Panc1 (cell line): ENCODE measurements at regions not wholly inside any gene's neighbourhood (a gene's known extent, or its start where the extent isn't known, plus 50 kb on each side); places are given as distances from the start of the nearest gene placed in this dataset.
"Not testable (repeated sequence)": the region's sequence is repeated elsewhere in the genome, so short reads cannot be mapped to it uniquely, and the experiment has no call there.

Experiments used
- POLR2AphosphoS5 ChIP-seq: IDR thresholded peaks from 2 replicates; pipeline ENCODE4 v1.6.1; 2012; ENCODE audit warnings: mild to moderate bottlenecking, low read depth, low read length, moderate library complexity
- SIN3A ChIP-seq: IDR thresholded peaks from 2 replicates; pipeline ENCODE4 v1.6.1; 2012; ENCODE audit warnings: low read depth, mild to moderate bottlenecking, low read length, moderate library complexity, borderline replicate concordance; ENCODE audit not compliant: insufficient read depth
- TCF7L2 ChIP-seq: IDR thresholded peaks from 2 replicates; pipeline ENCODE4 v1.6.1; 2011; ENCODE audit warnings: mild to moderate bottlenecking, low read depth, low read length, inconsistent platforms
- TF ChIP-seq, protein P1 (sequence below): fragments of 450-650 bp; IDR thresholded peaks from 2 replicates; pipeline ENCODE4 v1.5.1; 2017; ENCODE audit warnings: mild to moderate bottlenecking
- TF ChIP-seq, protein P2 (sequence below), 2 experiments: IDR thresholded peaks; 2 replicates each; pipeline ENCODE4 v1.6.1; 2011 to 2012; ENCODE audit warnings: low read depth in 2 of 2, control low read depth in 1 of 2, low read length in 1 of 2, mild to moderate bottlenecking in 1 of 2, moderate library complexity in 1 of 2; ENCODE audit not compliant: insufficient read depth in 1 of 2

DNA sequence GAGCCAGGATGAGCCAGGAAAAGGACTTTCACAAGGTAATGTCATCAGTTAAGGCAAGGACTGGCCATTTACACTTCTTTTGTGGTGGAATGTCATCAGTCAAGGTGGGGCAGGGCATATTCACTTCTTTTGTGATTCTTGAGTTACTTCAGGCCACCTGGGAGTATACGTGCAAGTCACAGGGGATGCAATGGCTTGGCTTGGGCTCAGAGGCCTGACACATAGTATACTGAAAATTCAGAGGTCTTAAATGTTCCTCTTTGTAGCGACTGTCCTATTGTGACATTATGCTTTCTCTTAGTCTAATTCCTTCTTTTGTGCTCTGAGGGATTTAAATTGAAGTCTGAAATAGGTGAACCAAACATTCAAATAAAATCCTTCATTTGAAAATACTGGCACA lies 121.8 kb upstream of the TFPI start:
- TF ChIP-seq, protein P1, sequence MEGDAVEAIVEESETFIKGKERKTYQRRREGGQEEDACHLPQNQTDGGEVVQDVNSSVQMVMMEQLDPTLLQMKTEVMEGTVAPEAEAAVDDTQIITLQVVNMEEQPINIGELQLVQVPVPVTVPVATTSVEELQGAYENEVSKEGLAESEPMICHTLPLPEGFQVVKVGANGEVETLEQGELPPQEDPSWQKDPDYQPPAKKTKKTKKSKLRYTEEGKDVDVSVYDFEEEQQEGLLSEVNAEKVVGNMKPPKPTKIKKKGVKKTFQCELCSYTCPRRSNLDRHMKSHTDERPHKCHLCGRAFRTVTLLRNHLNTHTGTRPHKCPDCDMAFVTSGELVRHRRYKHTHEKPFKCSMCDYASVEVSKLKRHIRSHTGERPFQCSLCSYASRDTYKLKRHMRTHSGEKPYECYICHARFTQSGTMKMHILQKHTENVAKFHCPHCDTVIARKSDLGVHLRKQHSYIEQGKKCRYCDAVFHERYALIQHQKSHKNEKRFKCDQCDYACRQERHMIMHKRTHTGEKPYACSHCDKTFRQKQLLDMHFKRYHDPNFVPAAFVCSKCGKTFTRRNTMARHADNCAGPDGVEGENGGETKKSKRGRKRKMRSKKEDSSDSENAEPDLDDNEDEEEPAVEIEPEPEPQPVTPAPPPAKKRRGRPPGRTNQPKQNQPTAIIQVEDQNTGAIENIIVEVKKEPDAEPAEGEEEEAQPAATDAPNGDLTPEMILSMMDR: not testable (repeated sequence)
- TF ChIP-seq, protein P2, sequence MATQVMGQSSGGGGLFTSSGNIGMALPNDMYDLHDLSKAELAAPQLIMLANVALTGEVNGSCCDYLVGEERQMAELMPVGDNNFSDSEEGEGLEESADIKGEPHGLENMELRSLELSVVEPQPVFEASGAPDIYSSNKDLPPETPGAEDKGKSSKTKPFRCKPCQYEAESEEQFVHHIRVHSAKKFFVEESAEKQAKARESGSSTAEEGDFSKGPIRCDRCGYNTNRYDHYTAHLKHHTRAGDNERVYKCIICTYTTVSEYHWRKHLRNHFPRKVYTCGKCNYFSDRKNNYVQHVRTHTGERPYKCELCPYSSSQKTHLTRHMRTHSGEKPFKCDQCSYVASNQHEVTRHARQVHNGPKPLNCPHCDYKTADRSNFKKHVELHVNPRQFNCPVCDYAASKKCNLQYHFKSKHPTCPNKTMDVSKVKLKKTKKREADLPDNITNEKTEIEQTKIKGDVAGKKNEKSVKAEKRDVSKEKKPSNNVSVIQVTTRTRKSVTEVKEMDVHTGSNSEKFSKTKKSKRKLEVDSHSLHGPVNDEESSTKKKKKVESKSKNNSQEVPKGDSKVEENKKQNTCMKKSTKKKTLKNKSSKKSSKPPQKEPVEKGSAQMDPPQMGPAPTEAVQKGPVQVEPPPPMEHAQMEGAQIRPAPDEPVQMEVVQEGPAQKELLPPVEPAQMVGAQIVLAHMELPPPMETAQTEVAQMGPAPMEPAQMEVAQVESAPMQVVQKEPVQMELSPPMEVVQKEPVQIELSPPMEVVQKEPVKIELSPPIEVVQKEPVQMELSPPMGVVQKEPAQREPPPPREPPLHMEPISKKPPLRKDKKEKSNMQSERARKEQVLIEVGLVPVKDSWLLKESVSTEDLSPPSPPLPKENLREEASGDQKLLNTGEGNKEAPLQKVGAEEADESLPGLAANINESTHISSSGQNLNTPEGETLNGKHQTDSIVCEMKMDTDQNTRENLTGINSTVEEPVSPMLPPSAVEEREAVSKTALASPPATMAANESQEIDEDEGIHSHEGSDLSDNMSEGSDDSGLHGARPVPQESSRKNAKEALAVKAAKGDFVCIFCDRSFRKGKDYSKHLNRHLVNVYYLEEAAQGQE (IDR thresholded peaks at IDR 0.05; ENCODE audit: insufficient read depth in 1 of 2, low read depth in 2 of 2, low read length in 1 of 2): not testable (repeated sequence)
- not testable (repeated sequence) for TF ChIP-seq POLR2AphosphoS5, TCF7L2, SIN3A
